ENCODE measurements at regions not wholly inside any gene's neighbourhood (a gene's known extent, or its start where the extent isn't known, plus 50 kb on each side); places are given as distances from the start of the nearest gene placed in this dataset.

GRCh38 chr12:130236446-130236845 is 74.2 kb downstream of the FZD10 start:
- no peaks in the 10 kb centered on the region for H3K4me1 ChIP-seq (replicated peaks in 1 of 4; ENCODE audit: control insufficient read depth in 3 of 4, insufficient read depth in 4 of 4, low read length in 3 of 4)
- H3K4me3 ChIP-seq (ENCODE audit: extremely low read depth in 1 of 4, insufficient read depth in 2 of 4, low read depth in 3 of 4, low read length in 4 of 4) = no peak overlapping the region
- no peak overlapping the region for H4K8ac ChIP-seq (ENCODE audit: extremely low read depth, insufficient read depth, low read length)
- peaks cover 0 to 3% of the 10 kb centered on the region in 2 experiments; a peak in 1 of 4 replicates for H3K9me3 ChIP-seq (ENCODE audit: insufficient read depth in 2 of 2, low read depth in 1 of 2, low read length in 1 of 2)
- no peak overlapping the region for H3K18ac ChIP-seq (ENCODE audit: extremely low read depth, low read length)
- H2BK12ac ChIP-seq (ENCODE audit: low read depth, low read length) = no peak overlapping the region
- no peak overlapping the region for H3K4ac ChIP-seq (replicated peaks; ENCODE audit: insufficient read length, low read depth, low read length)
- FAIRE-seq (no peak), DNase-seq (ENCODE audit: low read depth in 1 of 2, low spot score in 2 of 2) (no peak)
- H3K9ac ChIP-seq (replicated peaks in 1 of 4; ENCODE audit: extremely low read depth in 1 of 4, low read depth in 3 of 4, low read length in 3 of 4) = no peak overlapping the region
- H4K20me1 ChIP-seq (replicated peaks in 1 of 2; ENCODE audit: control insufficient read depth in 1 of 2, insufficient read depth in 2 of 2, low read length in 2 of 2) = peaks cover 0 to 2% of the 10 kb centered on the region in 2 experiments
- H3K23ac ChIP-seq (ENCODE audit: insufficient read length) = no peak overlapping the region
- H3K27ac ChIP-seq (ENCODE audit: low read depth, low read length) = no peak overlapping the region
- no peak overlapping the region for H2AK5ac ChIP-seq (ENCODE audit: low read depth, low read length)
- no peaks in the 10 kb centered on the region for H3K79me2 ChIP-seq (ENCODE audit: control insufficient read depth in 1 of 2, insufficient read depth in 2 of 2, low read length in 2 of 2)
- no peak overlapping the region for H2BK120ac ChIP-seq (replicated peaks; ENCODE audit: low read depth, low read length)
- H3K36me3 ChIP-seq (ENCODE audit: control insufficient read depth in 2 of 4, insufficient read depth in 4 of 4, low read length in 3 of 4) = no peaks in the 10 kb centered on the region
- H4K5ac ChIP-seq (ENCODE audit: insufficient read length, low read depth, low read length) = no peak overlapping the region
- 85% methylated on average over 9 of the region's 9 CpGs; no CpG with 5 or more reads in 1 of the 2 experiments for WGBS, 2 experiments (ENCODE audit: extremely low coverage in 1 of 2, insufficient coverage in 1 of 2, insufficient read length in 1 of 2, insufficient replicate concordance in 2 of 2, low coverage in 1 of 2, low lambda C conversion rate in 2 of 2, missing lambda C conversion rate in 1 of 2)
- CTCF ChIA-PET (ENCODE audit: partially characterized antibody) = no interaction called here
- no peak overlapping the region for H2AFZ ChIP-seq (ENCODE audit: low read length)
- no peak overlapping the region for H4K91ac ChIP-seq (replicated peaks; ENCODE audit: insufficient read length, low read length)
- no peak overlapping the region for H2BK15ac ChIP-seq (ENCODE audit: low read length)
- H3K14ac ChIP-seq (ENCODE audit: insufficient read length) = no peak overlapping the region
- no peak for TF ChIP-seq RBBP5 (IDR thresholded peaks at IDR 0.05; ENCODE audit: borderline replicate concordance, low read depth, low read length)
- no peak for TF ChIP-seq CTCF (IDR thresholded peaks at IDR 0.05; ENCODE audit: control extremely low read depth in 1 of 3, insufficient read depth in 1 of 3, low read depth in 1 of 3, low read length in 3 of 3)
- TF ChIP-seq, protein P1, sequence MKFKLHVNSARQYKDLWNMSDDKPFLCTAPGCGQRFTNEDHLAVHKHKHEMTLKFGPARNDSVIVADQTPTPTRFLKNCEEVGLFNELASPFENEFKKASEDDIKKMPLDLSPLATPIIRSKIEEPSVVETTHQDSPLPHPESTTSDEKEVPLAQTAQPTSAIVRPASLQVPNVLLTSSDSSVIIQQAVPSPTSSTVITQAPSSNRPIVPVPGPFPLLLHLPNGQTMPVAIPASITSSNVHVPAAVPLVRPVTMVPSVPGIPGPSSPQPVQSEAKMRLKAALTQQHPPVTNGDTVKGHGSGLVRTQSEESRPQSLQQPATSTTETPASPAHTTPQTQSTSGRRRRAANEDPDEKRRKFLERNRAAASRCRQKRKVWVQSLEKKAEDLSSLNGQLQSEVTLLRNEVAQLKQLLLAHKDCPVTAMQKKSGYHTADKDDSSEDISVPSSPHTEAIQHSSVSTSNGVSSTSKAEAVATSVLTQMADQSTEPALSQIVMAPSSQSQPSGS (IDR thresholded peaks at IDR 0.05; ENCODE audit: low read length) = no peak
- no peak for TF ChIP-seq YY1 (IDR thresholded peaks at IDR 0.05; ENCODE audit: low read depth, low read length)
- TF ChIP-seq, protein P2, sequence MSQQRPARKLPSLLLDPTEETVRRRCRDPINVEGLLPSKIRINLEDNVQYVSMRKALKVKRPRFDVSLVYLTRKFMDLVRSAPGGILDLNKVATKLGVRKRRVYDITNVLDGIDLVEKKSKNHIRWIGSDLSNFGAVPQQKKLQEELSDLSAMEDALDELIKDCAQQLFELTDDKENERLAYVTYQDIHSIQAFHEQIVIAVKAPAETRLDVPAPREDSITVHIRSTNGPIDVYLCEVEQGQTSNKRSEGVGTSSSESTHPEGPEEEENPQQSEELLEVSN (IDR thresholded peaks at IDR 0.05) = no peak
- TF ChIP-seq GTF2F1 (IDR thresholded peaks at IDR 0.05; ENCODE audit: borderline replicate concordance, low read depth, low read length) = no peak
- no peak for TF ChIP-seq BCL11A (IDR thresholded peaks at IDR 0.05; ENCODE audit: low read depth in 2 of 2, low read length in 2 of 2)
- no peak overlapping the region for H3K4me2 ChIP-seq (ENCODE audit: insufficient read depth in 1 of 2, low read depth in 2 of 2, low read length in 2 of 2)
- POLR2A ChIA-PET (ENCODE audit: partially characterized antibody) = no interaction called here
- no peak overlapping the region for H3K56ac ChIP-seq (replicated peaks; ENCODE audit: insufficient read length, low read depth, low read length)
- no peak overlapping the region for H2BK20ac ChIP-seq (ENCODE audit: low read length)
- peaks cover 2% of the 10 kb centered on the region; the same call in 1 of the 2 replicates for H3K23me2 ChIP-seq (ENCODE audit: low read depth, low read length)
- H2BK5ac ChIP-seq (ENCODE audit: low read depth, low read length) = no peak overlapping the region
- peaks cover 0 to 8% (median 3%) of the 10 kb centered on the region in 4 experiments; a peak in 4 of 7 replicates for H3K27me3 ChIP-seq (replicated peaks in 1 of 4; ENCODE audit: control insufficient read depth in 3 of 4, extremely low read depth in 1 of 4, insufficient read depth in 3 of 4, low read length in 3 of 4)
- no peaks in the 10 kb centered on the region for H3K79me1 ChIP-seq (ENCODE audit: low read depth, low read length)

All from H1 (cell line).